OCI-LY3 (cell line): ENCODE measurements at regions not wholly inside any gene's neighbourhood (a gene's known extent, or its start where the extent isn't known, plus 50 kb on each side); places are given as distances from the start of the nearest gene placed in this dataset.

ENCODE experiments used
- CTCF ChIP-seq: fragments of 200-600, 300-600 bp; sonication (generic); IDR thresholded peaks from 2 replicates; pipeline ENCODE4 v1.5.1; 2014; ENCODE audit warnings: antibody characterized with exemption, low read length, low read depth
- EZH2phosphoT487 ChIP-seq: fragments of 200-600 bp; shearing (Covaris generic); IDR thresholded peaks from 2 replicates; pipeline ENCODE4 v1.6.1; 2018; ENCODE audit warnings: antibody characterized with exemption, mixed run types, low read depth

- TF ChIP-seq CTCF (no peak), EZH2phosphoT487 (no peak)
Measured at GRCh38 chr9:74218385-74219063, 278.6 kb upstream of the RORB start.
